NCI-H446 treated with DMSO at 0.1 percent for 48 hours (cell line): ENCODE measurements at regions not wholly inside any gene's neighbourhood (a gene's known extent, or its start where the extent isn't known, plus 50 kb on each side); places are given as distances from the start of the nearest gene placed in this dataset.
A peak's percentile ranks its signal among the peaks of the same experiment; 100 is the strongest.
"Not testable (repeated sequence)": the region's sequence is repeated elsewhere in the genome, so short reads cannot be mapped to it uniquely, and the experiment has no call there.

Source experiments
- DNase-seq: peaks from one replicate; lab custom pipeline; 2025; lab: John Stamatoyannopoulos, UW

GRCh38 chr4:173475751-173476150, 54.3 kb downstream of the HAND2 start:
- no peak for DNase-seq

- DNase-seq, result no peak
These were observed 60.4 kb downstream of the HAND2 start for GRCh38 chr4:173469622-173470021.

GRCh38 chr4:173468314-173468713, 61.7 kb downstream of the HAND2 start:
- no peak for DNase-seq

- DNase-seq, result no peak
These were observed 63.9 kb downstream of the HAND2 start for GRCh38 chr4:173466101-173466500.

GRCh38 chr4:173464481-173464880, 65.5 kb downstream of the HAND2 start:
- DNase-seq, result peak; percentile 16

- no peak for DNase-seq
These were observed 64.9 kb upstream of the SCRG1 start for GRCh38 chr4:173463816-173464215.

GRCh38 chr4:173461170-173461569, 62.3 kb upstream of the SCRG1 start:
- no peak for DNase-seq

- DNase-seq, result no peak
These were observed 60.9 kb upstream of the SCRG1 start for GRCh38 chr4:173459857-173460256.

- DNase-seq, result no peak
These were observed 59.0 kb upstream of the SCRG1 start for GRCh38 chr4:173457893-173458292.

GRCh38 chr4:173451435-173451834, 52.5 kb upstream of the SCRG1 start:
- DNase-seq, result not testable (repeated sequence)

- DNase-seq, result no peak
These were observed 51.4 kb upstream of the SCRG1 start for GRCh38 chr4:173450281-173450680.

- peak; percentile 40 for DNase-seq
These were observed 50.4 kb upstream of the SCRG1 start for GRCh38 chr4:173449380-173449717.

- peak; percentile 92 for DNase-seq
These were observed 49.9 kb upstream of the SCRG1 start for GRCh38 chr4:173448608-173449379.
